ENCODE measurements at regions not wholly inside any gene's neighbourhood (a gene's known extent, or its start where the extent isn't known, plus 50 kb on each side); places are given as distances from the start of the nearest gene placed in this dataset.

DNA sequence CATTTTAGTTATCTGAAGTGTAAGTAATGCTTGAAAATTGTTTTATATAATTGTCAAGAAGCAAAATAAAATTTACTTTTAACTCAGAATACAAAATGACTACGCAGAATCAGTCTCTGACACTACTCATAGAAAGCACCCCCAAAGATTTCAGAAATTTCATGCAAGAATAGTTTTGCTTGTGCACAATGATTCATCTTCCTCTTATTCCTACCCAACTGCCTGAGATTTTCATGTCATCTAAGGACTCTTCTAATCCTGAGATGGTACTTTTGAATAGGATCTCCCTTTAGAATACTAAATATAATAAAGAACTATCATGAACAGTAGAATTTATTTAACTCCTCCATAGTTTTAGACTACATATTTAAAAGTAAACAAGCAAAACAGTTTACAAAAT lies 485.3 kb upstream of the MGAT4C start:
- Histone ChIP-seq H2AFZ (ENCODE audit: low read depth, low read length) (no peak overlapping the region), H3K36me3 (ENCODE audit: control insufficient read depth in 2 of 2, extremely low read depth in 1 of 2, insufficient read depth in 2 of 2, low read length in 2 of 2) (no peaks in the 10 kb centered on the region), H3K4me1 (ENCODE audit: control insufficient read depth, extremely low read depth, insufficient read depth, low read length) (no peaks in the 10 kb centered on the region), H3K9ac (replicated peaks; ENCODE audit: extremely low read depth, insufficient read depth, low read length) (no peak overlapping the region), H3K9me3 (replicated peaks; ENCODE audit: control insufficient read depth, insufficient read depth, low read length) (no peaks in the 10 kb centered on the region), H4K20me1 (replicated peaks; ENCODE audit: control insufficient read depth, extremely low read depth, insufficient read depth, low read length) (no peaks in the 10 kb centered on the region), H3K27ac (ENCODE audit: insufficient read depth, low read depth, low read length) (no peak overlapping the region), H3K4me3 (replicated peaks in 1 of 3; ENCODE audit: insufficient read depth in 1 of 3, low read depth in 1 of 3, low read length in 3 of 3) (no peak overlapping the region), H3K27me3 (ENCODE audit: control insufficient read depth in 2 of 2, insufficient read depth in 2 of 2, low read length in 2 of 2) (no peaks in the 10 kb centered on the region), H3K9me1 (replicated peaks; ENCODE audit: control insufficient read depth, extremely low read depth, insufficient read depth, low read length) (no peaks in the 10 kb centered on the region), H3K79me2 (ENCODE audit: control insufficient read depth, insufficient read depth, low read length) (no peaks in the 10 kb centered on the region), H3K4me2 (ENCODE audit: insufficient read depth, low read length) (no peak overlapping the region)
- POLR2A ChIA-PET, result no interaction called here
- DNase-seq (ENCODE audit: low read depth, low spot score) (no peak), FAIRE-seq (no peak)
- CTCF ChIA-PET, result no interaction called here
- TF ChIP-seq GATA2 (IDR thresholded peaks at IDR 0.05; ENCODE audit: insufficient read depth, insufficient read length, low read depth, low read length), result no peak
- intact Hi-C loops (cut with micrococcal nuclease) (no loop called here), dilution Hi-C loops (cut with MboI; ENCODE audit: extremely low pct_ligation_motif_present, low sequenced_read_pairs) (no loop called here)
- BruUV-seq (replicated peaks), result no TSS peak

GRCh38 chr12:86735851-86736250 lies 479.7 kb upstream of the MGAT4C start:
- CTCF ChIA-PET, result no interaction called here
- intact Hi-C loops (cut with micrococcal nuclease), result no loop called here

More at GRCh38 chr12:86735851-86736250, 479.7 kb upstream of the MGAT4C start:
- H4K20me1 ChIP-seq (replicated peaks; ENCODE audit: control insufficient read depth, extremely low read depth, insufficient read depth, low read length), result no peaks in the 10 kb centered on the region
- dilution Hi-C loops (cut with MboI; ENCODE audit: extremely low pct_ligation_motif_present, low sequenced_read_pairs), result no loop called here
- H3K27me3 ChIP-seq (ENCODE audit: control insufficient read depth in 2 of 2, insufficient read depth in 2 of 2, low read length in 2 of 2), result no peaks in the 10 kb centered on the region
- H3K79me2 ChIP-seq (ENCODE audit: control insufficient read depth, insufficient read depth, low read length), result no peaks in the 10 kb centered on the region
- H3K36me3 ChIP-seq (ENCODE audit: control insufficient read depth in 2 of 2, extremely low read depth in 1 of 2, insufficient read depth in 2 of 2, low read length in 2 of 2), result no peaks in the 10 kb centered on the region
- TF ChIP-seq MAX (IDR thresholded peaks at IDR 0.05; ENCODE audit: insufficient read depth, insufficient read length) (no peak), EZH2 (IDR thresholded peaks at IDR 0.05; ENCODE audit: borderline replicate concordance, low read depth, low read length, severe bottlenecking) (no peak), POLR2AphosphoS5 (IDR thresholded peaks at IDR 0.05; ENCODE audit: insufficient read depth, low read depth, low read length) (no peak), GATA2 (IDR thresholded peaks at IDR 0.05; ENCODE audit: insufficient read depth, insufficient read length, low read depth, low read length) (no peak)
- TF ChIP-seq, protein P1, sequence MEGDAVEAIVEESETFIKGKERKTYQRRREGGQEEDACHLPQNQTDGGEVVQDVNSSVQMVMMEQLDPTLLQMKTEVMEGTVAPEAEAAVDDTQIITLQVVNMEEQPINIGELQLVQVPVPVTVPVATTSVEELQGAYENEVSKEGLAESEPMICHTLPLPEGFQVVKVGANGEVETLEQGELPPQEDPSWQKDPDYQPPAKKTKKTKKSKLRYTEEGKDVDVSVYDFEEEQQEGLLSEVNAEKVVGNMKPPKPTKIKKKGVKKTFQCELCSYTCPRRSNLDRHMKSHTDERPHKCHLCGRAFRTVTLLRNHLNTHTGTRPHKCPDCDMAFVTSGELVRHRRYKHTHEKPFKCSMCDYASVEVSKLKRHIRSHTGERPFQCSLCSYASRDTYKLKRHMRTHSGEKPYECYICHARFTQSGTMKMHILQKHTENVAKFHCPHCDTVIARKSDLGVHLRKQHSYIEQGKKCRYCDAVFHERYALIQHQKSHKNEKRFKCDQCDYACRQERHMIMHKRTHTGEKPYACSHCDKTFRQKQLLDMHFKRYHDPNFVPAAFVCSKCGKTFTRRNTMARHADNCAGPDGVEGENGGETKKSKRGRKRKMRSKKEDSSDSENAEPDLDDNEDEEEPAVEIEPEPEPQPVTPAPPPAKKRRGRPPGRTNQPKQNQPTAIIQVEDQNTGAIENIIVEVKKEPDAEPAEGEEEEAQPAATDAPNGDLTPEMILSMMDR (IDR thresholded peaks at IDR 0.05; ENCODE audit: extremely low read depth in 1 of 2, insufficient read depth in 1 of 2, low read depth in 1 of 2, low read length in 2 of 2), result no peak
- H3K9me3 ChIP-seq (replicated peaks; ENCODE audit: control insufficient read depth, insufficient read depth, low read length), result no peaks in the 10 kb centered on the region
- FAIRE-seq (no peak), DNase-seq (ENCODE audit: low read depth, low spot score) (no peak)
- H3K9me1 ChIP-seq (replicated peaks; ENCODE audit: control insufficient read depth, extremely low read depth, insufficient read depth, low read length), result no peaks in the 10 kb centered on the region
- no peak overlapping the region for H2AFZ ChIP-seq (ENCODE audit: low read depth, low read length)
- H3K9ac ChIP-seq (replicated peaks; ENCODE audit: extremely low read depth, insufficient read depth, low read length), result no peak overlapping the region
- H3K27ac ChIP-seq (ENCODE audit: insufficient read depth, low read depth, low read length), result no peak overlapping the region
- no TSS peak for BruUV-seq (replicated peaks)
- POLR2A ChIA-PET, result no interaction called here
- H3K4me3 ChIP-seq (replicated peaks in 1 of 3; ENCODE audit: insufficient read depth in 1 of 3, low read depth in 1 of 3, low read length in 3 of 3), result no peak overlapping the region
- no peak overlapping the region for H3K4me2 ChIP-seq (ENCODE audit: insufficient read depth, low read length)
- no peaks in the 10 kb centered on the region for H3K4me1 ChIP-seq (ENCODE audit: control insufficient read depth, extremely low read depth, insufficient read depth, low read length)

Data from endothelial cell of umbilical vein (primary cell).